ENCODE measurements at regions not wholly inside any gene's neighbourhood (a gene's known extent, or its start where the extent isn't known, plus 50 kb on each side); places are given as distances from the start of the nearest gene placed in this dataset.
A peak's percentile ranks its signal among the peaks of the same experiment; 100 is the strongest.

DNA sequence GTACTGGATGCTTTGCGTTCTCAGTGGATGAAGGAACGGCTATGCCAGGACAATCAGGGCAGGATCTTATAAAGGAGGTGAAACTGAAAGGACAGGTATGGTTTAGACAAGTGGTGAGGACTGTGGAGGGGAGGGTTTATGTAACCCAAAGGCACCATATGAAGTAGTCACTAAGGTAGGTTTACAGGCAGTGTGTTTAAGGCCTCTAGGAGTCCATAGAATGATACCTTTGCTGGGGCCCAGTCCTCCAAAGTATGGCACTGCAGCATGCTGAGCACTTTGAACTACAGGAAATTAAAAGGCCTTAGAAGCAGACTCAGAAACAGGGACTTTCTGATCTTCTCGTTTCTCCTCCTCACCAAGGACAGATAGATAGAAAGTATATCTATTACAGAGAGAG lies 304.7 kb upstream of the USP25 start:
- no peaks in the 10 kb centered on the region; a peak in 1 of 5 replicates for H3K36me3 ChIP-seq (replicated peaks in 1 of 2; ENCODE audit: control insufficient read depth in 1 of 2, insufficient read depth in 2 of 2, low read length in 2 of 2)
- intact Hi-C loops (cut with micrococcal nuclease; ENCODE audit: unreplicated experiment) (no loop called here), in situ Hi-C loops (cut with HindIII; ENCODE audit: extremely low pct_ligation_motif_present, low pct_unique_long_range_greater_than_20kb) (no loop called here)
- H3K4me3 ChIP-seq (replicated peaks in 1 of 3; ENCODE audit: insufficient read depth in 1 of 3, low read depth in 2 of 3, low read length in 3 of 3) = no peak overlapping the region
- no peak overlapping the region for H3K9ac ChIP-seq (ENCODE audit: insufficient read depth, low read depth, low read length)
- no peak overlapping the region for H2AFZ ChIP-seq (ENCODE audit: low read length)
- ATAC-seq (no peak), FAIRE-seq (no peak), DNase-seq (ENCODE audit: low spot score) (no peak)
- TF ChIP-seq ZNF782 (CRISPR knock-in tag; IDR thresholded peaks at IDR 0.05; ENCODE audit: borderline replicate concordance) = no peak
- H4K20me1 ChIP-seq (ENCODE audit: insufficient read depth, low read length) = no peaks in the 10 kb centered on the region
- H3K27me3 ChIP-seq (ENCODE audit: control insufficient read depth in 1 of 2, insufficient read depth in 2 of 2, low read length in 2 of 2) = no peaks in the 10 kb centered on the region
- no peaks in the 10 kb centered on the region for H3K9me3 ChIP-seq (ENCODE audit: low read length)
- peaks cover 7% of the 10 kb centered on the region for H3K4me1 ChIP-seq (ENCODE audit: insufficient read depth, low read length)
- ChIA-PET POLR2A (no interaction called here), CTCF (ENCODE audit: low intra/inter-chr PET ratio, low total read pairs) (no interaction called here)
- no peak overlapping the region for H3K4me2 ChIP-seq (ENCODE audit: low read depth, low read length)
- 93% methylated on average over 3 of the region's 3 CpGs for WGBS (ENCODE audit: low lambda C conversion rate)
- peaks cover 2% of the 10 kb centered on the region for H3K79me2 ChIP-seq (ENCODE audit: insufficient read depth, low read length)
- no peak overlapping the region for H3K27ac ChIP-seq (ENCODE audit: extremely low read length, insufficient read depth, low read length)
- BruUV-seq (replicated peaks) = no TSS peak

DNA sequence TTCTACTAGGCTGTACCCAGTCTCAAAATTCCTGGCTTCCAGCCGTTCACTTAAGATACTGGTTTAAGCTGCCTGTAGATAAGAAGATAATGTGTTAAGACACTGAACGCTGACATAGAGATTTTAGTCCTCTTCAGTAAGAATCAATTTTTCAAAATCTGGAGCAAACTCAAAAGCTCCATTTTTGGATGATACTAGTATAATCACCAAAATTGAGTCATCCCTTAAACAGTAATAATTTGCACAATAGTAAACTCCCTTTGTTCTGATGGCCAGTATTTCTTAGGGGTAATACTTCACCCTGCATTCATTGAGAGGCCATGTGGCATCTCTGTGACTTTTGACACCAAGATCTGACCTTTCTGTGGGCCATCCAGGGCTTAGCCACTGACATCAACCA lies 299.8 kb upstream of the USP25 start:
- TF ChIP-seq ZNF619 (CRISPR knock-in tag; IDR thresholded peaks at IDR 0.05) = no peak
- DNase-seq (ENCODE audit: low spot score) (no peak), FAIRE-seq (no peak), ATAC-seq (no peak)
- no peak overlapping the region for H2AFZ ChIP-seq (ENCODE audit: low read length)
- H3K27me3 ChIP-seq (ENCODE audit: control insufficient read depth in 1 of 2, insufficient read depth in 2 of 2, low read length in 2 of 2) = no peaks in the 10 kb centered on the region
- H3K27ac ChIP-seq (ENCODE audit: extremely low read length, insufficient read depth, low read length) = no peak overlapping the region
- WGBS (ENCODE audit: low lambda C conversion rate) = 89% methylated on average over 2 of the region's 2 CpGs
- H4K20me1 ChIP-seq (ENCODE audit: insufficient read depth, low read length) = no peaks in the 10 kb centered on the region
- intact Hi-C loops (cut with micrococcal nuclease; ENCODE audit: unreplicated experiment) (no loop called here), in situ Hi-C loops (cut with HindIII; ENCODE audit: extremely low pct_ligation_motif_present, low pct_unique_long_range_greater_than_20kb) (no loop called here)
- no peak overlapping the region for H3K9ac ChIP-seq (ENCODE audit: insufficient read depth, low read depth, low read length)
- no peak overlapping the region for H3K4me3 ChIP-seq (replicated peaks in 1 of 3; ENCODE audit: insufficient read depth in 1 of 3, low read depth in 2 of 3, low read length in 3 of 3)
- no TSS peak for BruUV-seq (replicated peaks)
- no peaks in the 10 kb centered on the region for H3K36me3 ChIP-seq (replicated peaks in 1 of 2; ENCODE audit: control insufficient read depth in 1 of 2, insufficient read depth in 2 of 2, low read length in 2 of 2)
- no peak overlapping the region for H3K4me2 ChIP-seq (ENCODE audit: low read depth, low read length)
- peaks cover 9% of the 10 kb centered on the region for H3K9me3 ChIP-seq (ENCODE audit: low read length)
- H3K4me1 ChIP-seq (ENCODE audit: insufficient read depth, low read length) = peaks cover 45% of the 10 kb centered on the region
- ChIA-PET POLR2A (no interaction called here), CTCF (ENCODE audit: low intra/inter-chr PET ratio, low total read pairs) (no interaction called here)
- no peaks in the 10 kb centered on the region for H3K79me2 ChIP-seq (ENCODE audit: insufficient read depth, low read length)

DNA sequence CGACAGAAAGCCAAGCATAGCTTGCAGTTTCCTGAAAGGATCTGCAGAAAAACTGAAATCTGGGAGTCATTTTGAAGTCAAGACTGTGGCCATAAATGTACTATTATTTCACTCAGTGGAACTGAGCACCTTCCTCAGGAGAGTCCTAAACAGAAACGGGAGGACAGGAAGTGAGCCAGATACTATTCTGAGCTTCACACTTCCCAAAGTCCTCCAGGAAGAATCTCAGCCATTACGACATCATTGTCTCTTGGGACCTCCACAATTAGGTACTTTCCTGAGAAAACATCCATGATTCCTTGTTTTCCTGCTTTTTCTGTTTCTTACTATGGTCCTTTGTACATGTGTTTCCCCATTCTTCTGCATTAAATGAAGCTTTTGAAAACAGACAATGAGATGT lies 299.2 kb upstream of the USP25 start:
- Histone ChIP-seq H3K27ac (ENCODE audit: extremely low read length, insufficient read depth, low read length) (no peak overlapping the region), H4K20me1 (ENCODE audit: insufficient read depth, low read length) (no peaks in the 10 kb centered on the region), H3K4me3 (replicated peaks in 1 of 3; ENCODE audit: insufficient read depth in 1 of 3, low read depth in 2 of 3, low read length in 3 of 3) (no peak overlapping the region), H2AFZ (ENCODE audit: low read length) (no peak overlapping the region), H3K36me3 (replicated peaks in 1 of 2; ENCODE audit: control insufficient read depth in 1 of 2, insufficient read depth in 2 of 2, low read length in 2 of 2) (no peaks in the 10 kb centered on the region), H3K9me3 (ENCODE audit: low read length) (peaks cover 9% of the 10 kb centered on the region), H3K27me3 (ENCODE audit: control insufficient read depth in 1 of 2, insufficient read depth in 2 of 2, low read length in 2 of 2) (no peaks in the 10 kb centered on the region), H3K9ac (ENCODE audit: insufficient read depth, low read depth, low read length) (no peak overlapping the region), H3K4me2 (ENCODE audit: low read depth, low read length) (no peak overlapping the region), H3K79me2 (ENCODE audit: insufficient read depth, low read length) (no peaks in the 10 kb centered on the region), H3K4me1 (ENCODE audit: insufficient read depth, low read length) (peaks cover 45% of the 10 kb centered on the region)
- ChIA-PET POLR2A (no interaction called here), CTCF (ENCODE audit: low intra/inter-chr PET ratio, low total read pairs) (no interaction called here)
- FAIRE-seq = no peak
- 85% methylated on average over 3 of the region's 3 CpGs for WGBS (ENCODE audit: low lambda C conversion rate)
- in situ Hi-C loops (cut with HindIII; ENCODE audit: extremely low pct_ligation_motif_present, low pct_unique_long_range_greater_than_20kb) = no loop called here
- DNase-seq (ENCODE audit: low spot score) = no peak
- intact Hi-C loops (cut with micrococcal nuclease; ENCODE audit: unreplicated experiment) = no loop called here
- no TSS peak for BruUV-seq (replicated peaks)
- TF ChIP-seq SP1 (IDR thresholded peaks at IDR 0.05) (no peak), SP1 (CRISPR knock-in tag; IDR thresholded peaks at IDR 0.05) (no peak), CEBPG (CRISPR knock-in tag; IDR thresholded peaks at IDR 0.05) (0 out of 2 replicates have a peak, but pooled peaks have one; percentile 15)
- TF ChIP-seq, protein P1, sequence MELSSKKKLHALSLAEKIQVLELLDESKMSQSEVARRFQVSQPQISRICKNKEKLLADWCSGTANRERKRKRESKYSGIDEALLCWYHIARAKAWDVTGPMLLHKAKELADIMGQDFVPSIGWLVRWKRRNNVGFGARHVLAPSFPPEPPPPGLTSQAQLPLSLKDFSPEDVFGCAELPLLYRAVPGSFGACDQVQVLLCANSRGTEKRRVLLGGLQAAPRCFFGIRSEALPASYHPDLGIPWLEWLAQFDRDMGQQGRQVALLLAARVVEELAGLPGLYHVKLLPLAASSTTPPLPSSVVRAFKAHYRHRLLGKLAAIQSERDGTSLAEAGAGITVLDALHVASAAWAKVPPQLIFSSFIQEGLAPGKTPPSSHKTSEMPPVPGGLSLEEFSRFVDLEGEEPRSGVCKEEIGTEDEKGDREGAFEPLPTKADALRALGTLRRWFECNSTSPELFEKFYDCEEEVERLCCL (CRISPR knock-in tag; IDR thresholded peaks at IDR 0.05; ENCODE audit: borderline replicate concordance) = no peak
- ATAC-seq = no peak
